GM12864 (cell line): ENCODE measurements at regions not wholly inside any gene's neighbourhood (a gene's known extent, or its start where the extent isn't known, plus 50 kb on each side); places are given as distances from the start of the nearest gene placed in this dataset.

Experiments used
- DNase-seq: peaks from one replicate; pipeline ENCODE4 v3.0.0-alpha.2; 2011; ENCODE audit warnings: low read depth
- H3K4me3 ChIP-seq: 2 replicates; pipeline ENCODE4 v1.5.1; 2011; ENCODE audit warnings: mild to moderate bottlenecking, low read depth, low read length, control low read depth
- TF ChIP-seq, protein P1 (sequence below): IDR thresholded peaks from 2 replicates; pipeline ENCODE4 v1.5.1; 2011; ENCODE audit warnings: low read depth, mild to moderate bottlenecking, moderate library complexity, low read length, control low read depth, inconsistent platforms; ENCODE audit errors: missing control alignments

DNA sequence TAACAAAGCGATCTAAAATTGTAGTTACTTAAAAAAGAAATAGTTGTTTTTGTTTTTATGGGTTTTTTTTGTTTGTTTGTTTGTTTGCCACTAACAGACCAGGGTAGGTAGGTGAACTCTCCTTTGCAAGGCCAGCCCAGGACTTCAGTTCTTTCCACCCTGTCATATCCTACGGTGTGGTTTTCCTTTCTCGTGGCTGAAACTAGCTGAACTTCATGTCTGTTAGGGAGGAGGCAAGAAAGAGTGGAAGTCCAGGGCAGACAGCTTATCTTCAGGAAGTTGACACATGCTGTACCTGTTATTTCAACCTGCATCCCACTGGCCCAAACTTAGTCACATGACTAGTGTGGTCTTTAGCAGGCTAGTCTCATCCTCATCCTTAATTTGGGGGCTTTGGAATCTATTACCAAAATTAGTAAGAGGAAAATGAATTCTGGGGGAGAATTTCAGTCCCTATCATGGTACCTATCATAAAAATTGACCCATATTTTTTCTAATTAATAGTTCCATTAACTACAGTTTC, 62.9 kb upstream of the LRRC7 start:
- TF ChIP-seq, protein P1, sequence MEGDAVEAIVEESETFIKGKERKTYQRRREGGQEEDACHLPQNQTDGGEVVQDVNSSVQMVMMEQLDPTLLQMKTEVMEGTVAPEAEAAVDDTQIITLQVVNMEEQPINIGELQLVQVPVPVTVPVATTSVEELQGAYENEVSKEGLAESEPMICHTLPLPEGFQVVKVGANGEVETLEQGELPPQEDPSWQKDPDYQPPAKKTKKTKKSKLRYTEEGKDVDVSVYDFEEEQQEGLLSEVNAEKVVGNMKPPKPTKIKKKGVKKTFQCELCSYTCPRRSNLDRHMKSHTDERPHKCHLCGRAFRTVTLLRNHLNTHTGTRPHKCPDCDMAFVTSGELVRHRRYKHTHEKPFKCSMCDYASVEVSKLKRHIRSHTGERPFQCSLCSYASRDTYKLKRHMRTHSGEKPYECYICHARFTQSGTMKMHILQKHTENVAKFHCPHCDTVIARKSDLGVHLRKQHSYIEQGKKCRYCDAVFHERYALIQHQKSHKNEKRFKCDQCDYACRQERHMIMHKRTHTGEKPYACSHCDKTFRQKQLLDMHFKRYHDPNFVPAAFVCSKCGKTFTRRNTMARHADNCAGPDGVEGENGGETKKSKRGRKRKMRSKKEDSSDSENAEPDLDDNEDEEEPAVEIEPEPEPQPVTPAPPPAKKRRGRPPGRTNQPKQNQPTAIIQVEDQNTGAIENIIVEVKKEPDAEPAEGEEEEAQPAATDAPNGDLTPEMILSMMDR = no peak
- DNase-seq = no peak
- no peak overlapping the region for H3K4me3 ChIP-seq

DNA sequence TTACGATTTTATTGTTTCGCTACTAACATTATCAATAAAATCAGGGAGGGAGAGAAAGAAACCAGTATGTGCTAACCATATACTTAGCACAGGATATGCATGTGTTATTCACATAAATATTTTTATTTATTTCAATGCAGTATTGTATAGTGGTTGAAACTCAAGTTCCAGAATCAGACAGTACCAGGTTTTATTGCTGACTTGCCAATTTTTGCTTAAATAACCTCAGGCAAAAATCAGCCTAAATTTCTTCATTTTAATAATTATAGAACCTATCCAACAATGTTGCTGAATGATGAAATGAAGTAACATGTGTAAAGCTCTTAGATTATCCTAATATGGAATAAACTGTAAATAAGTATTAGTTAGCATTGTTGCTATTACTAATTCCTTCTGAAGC, 61.4 kb upstream of the LRRC7 start:
- H3K4me3 ChIP-seq = no peak overlapping the region
- DNase-seq = no peak
- TF ChIP-seq, protein P1 = no peak

DNA sequence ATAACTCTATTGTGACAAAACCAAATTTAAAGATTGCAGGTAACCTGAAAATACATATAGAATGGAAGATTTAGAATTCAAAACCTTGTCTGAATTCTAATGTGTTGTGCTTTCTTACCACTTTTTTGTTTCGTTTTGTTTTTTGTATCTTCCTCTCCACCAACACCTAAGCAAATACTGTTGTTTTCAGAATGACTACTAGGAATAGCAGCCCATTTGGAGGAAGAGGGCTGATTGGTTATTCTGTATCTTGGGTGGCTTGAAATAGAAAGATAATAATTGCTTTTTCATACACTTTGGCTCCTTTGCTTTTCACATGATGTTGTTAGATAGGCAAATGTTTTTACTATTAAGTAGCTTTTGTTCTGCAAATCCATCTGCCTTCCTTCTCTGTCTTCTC, 61.0 kb upstream of the LRRC7 start:
- DNase-seq = no peak
- TF ChIP-seq, protein P1 = no peak
- H3K4me3 ChIP-seq = no peak overlapping the region

DNA sequence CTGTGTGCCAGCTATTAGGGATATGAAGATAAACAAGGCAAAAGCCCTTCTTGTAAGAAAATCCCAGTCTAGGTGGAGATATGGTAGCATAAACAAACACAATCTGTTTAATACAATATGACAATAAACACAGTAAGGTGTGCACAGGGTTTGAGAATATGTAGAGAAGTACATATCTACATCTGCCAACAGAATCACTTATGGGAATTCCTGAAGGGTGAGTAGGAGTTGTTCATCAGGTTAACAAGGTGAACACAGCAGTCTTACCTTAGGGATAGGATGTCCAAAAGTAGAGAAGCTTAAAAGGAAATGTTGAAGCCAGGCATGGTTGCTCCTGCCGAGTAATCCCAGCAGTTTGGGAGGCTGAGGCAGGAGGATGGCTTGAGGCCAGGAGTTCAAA, 57.7 kb upstream of the LRRC7 start:
- no peak for DNase-seq
- no peak overlapping the region for H3K4me3 ChIP-seq
- TF ChIP-seq, protein P1 = no peak

DNA sequence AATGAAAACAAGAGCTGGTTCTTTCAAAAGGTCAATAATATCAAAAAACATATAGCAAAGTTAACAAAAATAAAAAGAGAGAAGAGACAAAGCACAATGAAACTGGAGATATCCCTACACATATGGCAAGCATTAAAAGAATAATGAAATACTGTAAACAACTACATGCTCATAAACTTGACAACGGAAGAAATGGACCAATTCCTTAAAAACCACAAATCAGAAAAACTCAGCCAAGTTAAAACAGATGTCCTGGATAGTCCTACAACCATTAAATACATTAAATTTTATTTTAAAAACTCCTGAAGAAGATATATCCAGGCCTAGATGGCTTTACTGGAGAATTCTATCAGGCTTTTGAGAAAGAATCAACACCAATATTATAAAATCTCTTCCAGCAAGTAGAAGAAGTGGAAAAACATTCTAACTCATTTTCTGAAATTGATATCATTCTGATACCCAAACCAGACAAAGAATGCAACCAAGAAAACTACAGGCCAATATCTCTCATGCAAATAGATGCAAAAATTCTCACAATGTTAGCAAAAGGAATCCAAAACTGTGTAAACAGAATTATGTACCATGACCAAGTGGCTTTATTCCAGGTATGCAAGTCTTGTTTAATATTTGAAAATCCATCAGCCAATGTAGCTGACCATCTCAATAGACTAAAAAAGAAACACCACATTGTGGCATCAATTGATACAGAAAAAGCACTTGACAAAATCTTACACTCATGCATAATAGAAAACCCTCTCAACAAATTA, 56.1 kb upstream of the LRRC7 start:
- DNase-seq = no peak
- TF ChIP-seq, protein P1 = no peak
- no peak overlapping the region for H3K4me3 ChIP-seq

DNA sequence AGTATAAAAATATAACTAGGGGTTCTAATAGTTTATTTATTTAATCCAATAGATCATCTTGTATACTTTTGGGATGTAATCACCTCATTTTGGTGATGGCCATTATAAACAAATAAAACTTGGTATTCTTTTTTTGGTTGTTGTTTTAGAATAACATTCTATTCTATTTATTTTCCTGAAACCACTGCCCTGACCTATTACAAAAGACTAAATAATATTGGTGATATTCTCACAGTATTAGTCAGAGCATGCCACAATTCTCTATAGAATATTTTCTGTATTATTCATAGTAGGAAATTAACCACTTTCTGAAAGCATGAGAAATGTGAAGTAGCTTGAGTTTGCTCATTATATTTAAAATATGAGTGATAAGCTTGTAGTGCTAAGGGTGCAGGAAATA, 54.1 kb upstream of the LRRC7 start:
- DNase-seq = no peak
- H3K4me3 ChIP-seq = no peak overlapping the region
- TF ChIP-seq, protein P1 = no peak
